ENCODE measurements at regions not wholly inside any gene's neighbourhood (a gene's known extent, or its start where the extent isn't known, plus 50 kb on each side); places are given as distances from the start of the nearest gene placed in this dataset.

- TF ChIP-seq CTCF (IDR thresholded peaks at IDR 0.05; ENCODE audit: extremely low read depth in 1 of 2, insufficient read depth in 1 of 2, low read depth in 1 of 2, low read length in 2 of 2) (no peak), POLR2A (IDR thresholded peaks at IDR 0.05; ENCODE audit: low read depth, low read length) (no peak), POLR2AphosphoS5 (IDR thresholded peaks at IDR 0.05; ENCODE audit: insufficient read depth, low read depth, low read length) (no peak)
These were observed 668.6 kb downstream of the SORCS1 start for GRCh38 chr10:106495931-106496330.

All from endothelial cell of umbilical vein (primary cell).